B cell (primary cell): ENCODE measurements at regions not wholly inside any gene's neighbourhood (a gene's known extent, or its start where the extent isn't known, plus 50 kb on each side); places are given as distances from the start of the nearest gene placed in this dataset.

Experiments
- ATAC-seq: fragments of 200-7000 bp; cut with Tn5 transposase; one replicate; pipeline ENCODE4 v1.10.0; 2021; ENCODE audit warnings: low read depth, mild to moderate bottlenecking, moderate number of reproducible peaks, moderate library complexity
- CTCF ChIA-PET: fragments of 350-600 bp; sonication (Branson Sonifier 250); formaldehyde crosslinking; loops from one replicate; lab custom pipeline; 2021; ENCODE audit warnings: antibody characterized with exemption, inconsistent platforms; lab: Charles Lee
- POLR2A ChIA-PET: fragments of 350-600 bp; sonication (Branson Sonifier 250); formaldehyde crosslinking; loops from one replicate; lab custom pipeline; 2021; ENCODE audit warnings: antibody characterized with exemption; lab: Charles Lee
- DNase-seq: peaks from one replicate; pipeline ENCODE4 v3.0.0; 2013
- H2AFZ ChIP-seq: 2 replicates; pipeline ENCODE4 v1.6.1; 2012; ENCODE audit warnings: mild to moderate bottlenecking, low read depth, low read length; ENCODE audit not compliant: insufficient read depth, poor library complexity, severe bottlenecking
- H3K27ac ChIP-seq, 2 donors: 1 replicate in 1 of 2; 2 replicates in 1 of 2; pipeline ENCODE4 v1.5.1; 2012 to 2013; ENCODE audit warnings: low read length in 2 of 2, mild to moderate bottlenecking in 2 of 2, moderate library complexity in 1 of 2
- H3K27me3 ChIP-seq, 4 experiments: fragments of 200-600 bp in 1 of 4; sonication (generic) in 1 of 4; replicated peaks in 1 of 4; 1 replicate in 2 of 4; 2 replicates in 2 of 4; pipeline versions ENCODE4 v1.6.1 to v1.7.0; 2013 to 2016; ENCODE audit warnings: low read length in 3 of 4, mild to moderate bottlenecking in 2 of 4, mixed read lengths in 1 of 4, moderate library complexity in 1 of 4; ENCODE audit not compliant: insufficient read depth in 4 of 4, control insufficient read depth in 3 of 4; ENCODE audit errors: control extremely low read depth in 1 of 4
- H3K36me3 ChIP-seq, 2 experiments: replicated peaks in 1 of 2; 1 replicate in 1 of 2; 2 replicates in 1 of 2; pipeline versions ENCODE4 v1.6.1 to v1.7.1; 2013; ENCODE audit warnings: low read length in 1 of 2; ENCODE audit not compliant: insufficient read depth in 2 of 2, control insufficient read depth in 1 of 2; ENCODE audit errors: control extremely low read depth in 1 of 2, extremely low read depth in 1 of 2
- H3K4me1 ChIP-seq, 2 donors: fragments of 200-600 bp in 1 of 2; sonication (generic) in 1 of 2; 1 replicate in 1 of 2; 2 replicates in 1 of 2; pipeline versions ENCODE4 v1.5.1 to v1.6.1; 2013 to 2017; ENCODE audit warnings: low read length in 2 of 2; ENCODE audit not compliant: control insufficient read depth in 2 of 2, insufficient read depth in 2 of 2
- H3K4me2 ChIP-seq: replicated peaks from 2 replicates; pipeline ENCODE3; 2012; ENCODE audit warnings: mild to moderate bottlenecking, low read depth, low read length; ENCODE audit not compliant: poor library complexity, severe bottlenecking
- H3K4me3 ChIP-seq, 5 experiments: fragments of 200-600 bp in 1 of 5; sonication (generic) in 1 of 5; 1 replicate in 3 of 5; 2 replicates in 2 of 5; pipeline versions ENCODE4 v1.5.1 to v1.7.0; 2011 to 2016; ENCODE audit warnings: low read length in 4 of 5, mild to moderate bottlenecking in 4 of 5, low read depth in 2 of 5, control low read depth in 1 of 5, moderate library complexity in 1 of 5; ENCODE audit not compliant: insufficient read depth in 1 of 5; ENCODE audit errors: control extremely low read depth in 1 of 5, extremely low read depth in 1 of 5
- H3K79me2 ChIP-seq: fragments of 200-600 bp; sonication (generic); one replicate; pipeline ENCODE4 v1.6.0; 2016; ENCODE audit warnings: low read length; ENCODE audit not compliant: control insufficient read depth, insufficient read depth
- H3K9ac ChIP-seq: fragments of 200-600 bp; sonication (generic); 2 replicates; pipeline ENCODE4 v1.6.1; 2017; ENCODE audit warnings: mild to moderate bottlenecking, low read length, moderate library complexity
- H3K9me3 ChIP-seq, 3 donors: one replicate each; pipeline versions ENCODE4 v1.6.1 to v1.7.1; 2013; ENCODE audit warnings: low read length in 2 of 3; ENCODE audit not compliant: control insufficient read depth in 2 of 3, insufficient read depth in 1 of 3; ENCODE audit errors: control extremely low read depth in 1 of 3
- H4K20me1 ChIP-seq: 2 replicates; pipeline ENCODE4 v1.6.0; 2012; ENCODE audit warnings: mild to moderate bottlenecking, low read length; ENCODE audit not compliant: insufficient read depth, control insufficient read depth, poor library complexity, severe bottlenecking
- H3K27ac Mint-ChIP-seq: one replicate; pipeline ENCODE4 v1.8.0; 2021; ENCODE audit warnings: mixed read lengths
- H3K27me3 Mint-ChIP-seq: one replicate; pipeline ENCODE4 v1.8.0; 2021; ENCODE audit warnings: mixed read lengths
- H3K4me1 Mint-ChIP-seq: one replicate; pipeline ENCODE4 v1.8.0; 2021; ENCODE audit warnings: mixed read lengths
- H3K4me3 Mint-ChIP-seq: one replicate; pipeline ENCODE4 v1.8.0; 2021; ENCODE audit warnings: mixed read lengths
- H3K9me3 Mint-ChIP-seq: one replicate; pipeline ENCODE4 v1.8.0; 2022; ENCODE audit warnings: mixed read lengths; ENCODE audit not compliant: insufficient read depth
- CTCF ChIP-seq: fragments of 200-600 bp; IDR thresholded peaks from one replicate; pipeline ENCODE4 v1.8.0; 2022; ENCODE audit warnings: antibody characterized with exemption, mild to moderate bottlenecking
- EZH2 ChIP-seq: IDR thresholded peaks from 2 replicates; pipeline ENCODE4 v1.6.1; 2012; ENCODE audit warnings: borderline replicate concordance, low read depth, mild to moderate bottlenecking, moderate library complexity, low read length; ENCODE audit not compliant: insufficient read depth, poor library complexity, severe bottlenecking
- whole genome bisulfite sequencing: methylation state at CpG from one replicate; pipeline ENCODE4 v1.1.5; 2013; ENCODE audit warnings: missing lambda C conversion rate; ENCODE audit not compliant: insufficient coverage; 5-methylcytosine and 5-hydroxymethylcytosine counted together
- intact Hi-C: fragments of 100-400 bp; cut with micrococcal nuclease; formaldehyde crosslinking; loops from one replicate; pipeline ENCODE4 v1.10.0; 2022

- intact Hi-C loops = loop anchor here (2.0 kb wide), 2 partner anchors 321 to 1235 kb away; no protein-coding TSS in a partner anchor
- H2AFZ ChIP-seq = no peak overlapping the region
- DNase-seq (no peak), ATAC-seq (no peak)
- peaks cover 9% of the 10 kb centered on the region for H3K9me3 Mint-ChIP-seq
- H3K36me3 ChIP-seq = no peaks in the 10 kb centered on the region
- no peak for TF ChIP-seq CTCF
- no peak for TF ChIP-seq EZH2
- H3K9me3 ChIP-seq = peaks cover 5 to 15% (median 12%) of the 10 kb centered on the region in 3 donors
- ChIA-PET POLR2A (no interaction called here), CTCF (interaction anchor here (0.8 to 5.5 kb wide), 22 partner anchors 8 to 1233 kb away, joined by 3 to 142 read pairs (median 5); partner anchors contain the start of gene SEC13)
- H3K27ac ChIP-seq = no peak overlapping the region
- no peak overlapping the region for H3K9ac ChIP-seq
- WGBS = 100% methylated on average over 3 of the region's 7 CpGs
- H3K27me3 Mint-ChIP-seq = peaks cover 58% of the 10 kb centered on the region
- no peak overlapping the region for H3K27ac Mint-ChIP-seq
- no peaks in the 10 kb centered on the region for H3K79me2 ChIP-seq
- H3K4me2 ChIP-seq = no peak overlapping the region
- H3K4me3 ChIP-seq = no peak overlapping the region
- peaks cover 7% of the 10 kb centered on the region for H3K4me1 Mint-ChIP-seq
- H4K20me1 ChIP-seq = no peaks in the 10 kb centered on the region
- H3K4me1 ChIP-seq = peaks cover 4 to 9% of the 10 kb centered on the region in 2 donors
- H3K4me3 Mint-ChIP-seq = no peak overlapping the region
- H3K27me3 ChIP-seq = peaks cover 0 to 22% (median 12%) of the 10 kb centered on the region in 4 experiments
Observed at GRCh38 chr3:10737785-10738184, 78.2 kb upstream of the SLC6A11 start.

GRCh38 chr3:10738688-10739372, 77.2 kb upstream of the SLC6A11 start:
- Histone ChIP-seq H2AFZ (peak overlapping the region; percentile 83), H3K27ac (no peak overlapping the region), H3K9ac (peak overlapping the region; percentile 41), H3K9me3 (peaks cover 0 to 9% (median 5%) of the 10 kb centered on the region in 3 donors), H3K4me2 (peak overlapping the region; percentile 76), H3K36me3 (no peaks in the 10 kb centered on the region), H4K20me1 (no peaks in the 10 kb centered on the region), H3K79me2 (no peaks in the 10 kb centered on the region), H3K4me1 (peaks cover 4 to 9% of the 10 kb centered on the region in 2 donors), H3K4me3 (peak overlapping the region in 3 of 5 experiments; percentile 29 to 56 (median 38)), H3K27me3 (peaks cover 0 to 22% (median 12%) of the 10 kb centered on the region in 4 experiments)
- ChIA-PET CTCF (interaction anchor here (0.6 to 5.5 kb wide), 33 partner anchors 9 to 1234 kb away, joined by 3 to 142 read pairs (median 5); partner anchors contain the start of genes ARPC4 and SEC13), POLR2A (no interaction called here)
- Mint-ChIP-seq H3K4me1 (peaks cover 7% of the 10 kb centered on the region), H3K27ac (no peak overlapping the region), H3K4me3 (peak overlapping the region; percentile 77), H3K9me3 (peaks cover 6% of the 10 kb centered on the region), H3K27me3 (peaks cover 64% of the 10 kb centered on the region)
- ATAC-seq (peak; percentile 70), DNase-seq (peak; percentile 81)
- intact Hi-C loops = loop anchor here (2.0 kb wide), 2 partner anchors 322 to 1236 kb away; no protein-coding TSS in a partner anchor
- WGBS = 6% methylated on average over 29 of the region's 30 CpGs
- TF ChIP-seq CTCF (peak; percentile 90), EZH2 (no peak)
